Stimulated activated naive CD8-positive, alpha-beta T cell treated with anti-CD3 and anti-CD28 coated beads, Interleukin-15, amount 100 ng/mL, for 72 hours (primary cell): ENCODE measurements at regions not wholly inside any gene's neighbourhood (a gene's known extent, or its start where the extent isn't known, plus 50 kb on each side); places are given as distances from the start of the nearest gene placed in this dataset.
A peak's percentile ranks its signal among the peaks of the same experiment; 100 is the strongest.

ENCODE experiments used
- ATAC-seq: fragments of 150-1000 bp; cut with Tn5 transposase; 2 replicates; pipeline ENCODE4 v1.10.0; 2021; ENCODE audit warnings: mild to moderate bottlenecking, moderate library complexity
- DNase-seq, 2 donors: peaks; one replicate each; pipeline ENCODE4 v3.0.0; 2021 to 2022
- H3K27ac Mint-ChIP-seq, 2 donors: one replicate each; pipeline ENCODE4 v1.8.0; 2022; ENCODE audit warnings: mild to moderate bottlenecking in 2 of 2, mixed read lengths in 2 of 2, moderate library complexity in 2 of 2
- H3K27me3 Mint-ChIP-seq: one replicate; pipeline ENCODE4 v1.8.0; 2022; ENCODE audit warnings: mixed read lengths
- H3K4me1 Mint-ChIP-seq: one replicate; pipeline ENCODE4 v1.8.0; 2022; ENCODE audit warnings: mild to moderate bottlenecking, mixed read lengths
- H3K4me3 Mint-ChIP-seq, 2 donors: one replicate each; pipeline ENCODE4 v1.8.0; 2022; ENCODE audit warnings: mild to moderate bottlenecking in 2 of 2, mixed read lengths in 2 of 2, moderate library complexity in 1 of 2
- H3K9me3 Mint-ChIP-seq, 2 donors: one replicate each; pipeline ENCODE4 v1.8.0; 2022; ENCODE audit warnings: mixed read lengths in 2 of 2

DNA sequence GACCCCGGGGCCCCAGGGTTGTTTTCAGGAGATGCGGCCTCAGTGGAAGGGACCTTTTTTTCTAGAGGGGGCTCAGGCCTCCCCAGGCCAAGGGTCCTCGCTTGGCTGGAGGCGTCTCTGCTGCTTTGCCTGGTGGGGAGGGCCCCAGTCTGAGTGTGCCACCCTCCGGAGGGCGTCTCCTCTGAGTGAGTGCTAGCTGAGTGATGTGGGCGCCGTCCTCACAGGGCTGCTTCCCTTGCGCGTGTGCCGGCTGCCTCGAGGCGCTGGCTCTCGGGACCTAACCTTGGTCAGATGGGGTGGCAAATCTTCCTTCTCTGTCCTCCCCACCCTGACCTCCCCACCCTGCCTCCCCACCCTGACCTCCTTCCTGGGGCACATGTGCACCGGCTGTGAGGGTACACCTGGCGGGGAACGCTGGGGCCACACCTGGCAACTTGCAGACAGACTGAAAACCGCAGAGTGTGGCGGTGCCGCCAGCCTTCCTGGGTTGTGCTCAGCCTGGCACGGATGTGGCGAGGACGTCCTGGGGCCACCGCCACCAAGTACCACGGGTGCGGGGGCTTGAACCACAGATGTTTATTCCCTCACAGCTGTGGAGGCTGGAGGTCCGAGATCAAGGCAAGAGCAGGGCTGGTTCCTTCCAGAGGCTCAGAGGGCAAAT, 93.0 kb upstream of the TTC34 start:
- ATAC-seq: peak; percentile 45
- Mint-ChIP-seq H3K27me3 (no peaks in the 10 kb centered on the region), H3K4me1 (peaks cover 17% of the 10 kb centered on the region), H3K4me3 (no peak overlapping the region), H3K27ac (no peak overlapping the region), H3K9me3 (peaks cover 0 to 7% of the 10 kb centered on the region in 2 donors)
- DNase-seq: no peak

DNA sequence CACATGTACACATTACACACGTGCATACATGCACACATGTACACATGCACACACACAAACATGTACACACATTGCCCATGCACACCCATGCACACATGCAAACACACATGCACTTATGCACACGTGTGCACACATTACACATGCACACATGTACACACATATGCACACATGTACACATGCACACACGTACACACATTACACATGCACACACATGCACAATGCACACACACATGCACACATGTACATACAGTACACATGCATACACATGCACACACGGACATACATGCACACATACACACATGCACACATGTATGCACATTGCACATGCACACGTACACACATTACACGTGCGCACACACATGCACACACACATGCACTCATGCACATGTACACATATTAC, 95.3 kb upstream of the TTC34 start:
- Mint-ChIP-seq H3K4me3 (no peak overlapping the region), H3K27ac (no peak overlapping the region), H3K4me1 (peaks cover 17% of the 10 kb centered on the region), H3K9me3 (peaks cover 0 to 7% of the 10 kb centered on the region in 2 donors), H3K27me3 (no peaks in the 10 kb centered on the region)
- ATAC-seq (no peak), DNase-seq (no peak)

DNA sequence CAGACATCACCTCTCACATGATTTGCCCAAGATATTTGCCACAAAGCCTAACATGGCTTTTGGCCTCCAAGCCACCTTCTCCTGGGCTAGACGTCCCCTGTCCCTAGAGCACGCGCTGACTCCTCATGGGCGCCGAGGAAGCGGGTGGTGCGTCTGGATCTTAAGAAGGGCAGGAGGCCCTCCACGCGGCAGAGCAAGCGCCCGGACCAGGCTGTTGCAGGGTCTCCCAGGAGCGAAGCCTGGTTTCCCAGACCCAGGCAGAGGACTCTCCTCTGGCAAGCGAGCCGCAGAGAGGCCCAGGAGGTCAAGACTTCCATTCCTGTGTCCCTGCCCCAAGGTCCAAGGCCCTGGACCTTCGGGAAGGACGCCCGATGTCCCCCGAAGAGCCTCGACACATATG, 101.7 kb upstream of the TTC34 start:
- Mint-ChIP-seq H3K9me3 (no peaks in the 10 kb centered on the region), H3K4me1 (no peaks in the 10 kb centered on the region), H3K4me3 (no peak overlapping the region), H3K27me3 (no peaks in the 10 kb centered on the region), H3K27ac (peak overlapping the region in 1 of 2 donors; percentile 13)
- ATAC-seq (no peak), DNase-seq (no peak)

- Mint-ChIP-seq H3K9me3 (no peaks in the 10 kb centered on the region), H3K27me3 (no peaks in the 10 kb centered on the region), H3K27ac (no peak overlapping the region), H3K4me1 (no peaks in the 10 kb centered on the region), H3K4me3 (no peak overlapping the region)
- ATAC-seq: no peak
- no peak for DNase-seq
Observed at GRCh38 chr1:2904191-2904590, 102.7 kb upstream of the TTC34 start.

- H3K27me3 Mint-ChIP-seq: no peaks in the 10 kb centered on the region
- H3K4me3 Mint-ChIP-seq: no peak overlapping the region
- no peak for ATAC-seq
- DNase-seq: no peak
- no peaks in the 10 kb centered on the region for H3K4me1 Mint-ChIP-seq
- H3K27ac Mint-ChIP-seq: no peak overlapping the region
- no peaks in the 10 kb centered on the region for H3K9me3 Mint-ChIP-seq
Observed at GRCh38 chr1:2905356-2905755, 103.9 kb upstream of the TTC34 start.

DNA sequence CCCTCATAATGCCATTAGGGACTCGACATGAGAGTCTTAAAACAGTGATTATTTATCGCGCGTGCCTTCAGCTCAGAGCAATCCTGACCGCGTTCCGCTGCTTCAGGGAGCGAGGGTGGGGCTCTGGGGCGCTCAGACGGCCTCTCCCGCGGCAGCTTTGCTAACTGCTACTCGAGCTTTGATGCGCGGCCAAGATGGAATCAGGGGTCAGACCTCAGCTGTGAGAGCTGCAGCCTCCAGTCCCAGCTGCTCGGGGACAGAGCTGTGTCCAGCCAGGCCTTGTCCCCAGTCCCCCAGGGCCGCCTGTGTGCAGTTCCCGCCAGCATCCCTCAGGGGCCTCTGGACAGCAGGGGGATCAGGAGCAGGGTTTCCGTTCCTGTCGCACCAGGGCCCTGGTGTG, 104.6 kb upstream of the TTC34 start:
- no peaks in the 10 kb centered on the region for H3K9me3 Mint-ChIP-seq
- H3K27me3 Mint-ChIP-seq: no peaks in the 10 kb centered on the region
- ATAC-seq (no peak), DNase-seq (no peak)
- H3K4me1 Mint-ChIP-seq: no peaks in the 10 kb centered on the region
- no peak overlapping the region for H3K4me3 Mint-ChIP-seq
- H3K27ac Mint-ChIP-seq: no peak overlapping the region

DNA sequence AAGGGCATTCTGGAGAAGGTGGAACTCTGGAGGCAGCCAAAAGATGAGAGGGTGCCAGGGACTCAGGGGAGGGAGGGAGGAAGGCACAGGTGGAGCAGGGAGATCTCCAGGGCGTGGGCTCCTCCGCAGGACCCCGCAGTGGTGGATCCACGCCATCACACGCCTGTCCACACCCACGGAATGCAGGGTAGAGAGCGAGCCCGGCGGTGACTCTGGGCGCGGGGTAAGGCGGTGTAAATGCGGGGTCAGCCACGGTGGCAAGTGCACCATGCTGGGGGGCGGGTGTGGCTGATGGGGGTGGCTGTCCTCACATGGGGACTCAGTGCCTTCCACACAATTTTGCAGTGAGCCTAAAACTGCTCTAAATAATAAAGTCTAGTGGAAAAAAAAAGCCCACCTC, 105.1 kb upstream of the TTC34 start:
- Mint-ChIP-seq H3K4me1 (no peaks in the 10 kb centered on the region), H3K4me3 (no peak overlapping the region), H3K27me3 (no peaks in the 10 kb centered on the region), H3K9me3 (no peaks in the 10 kb centered on the region), H3K27ac (no peak overlapping the region)
- ATAC-seq (no peak), DNase-seq (no peak)

- Mint-ChIP-seq H3K4me1 (no peaks in the 10 kb centered on the region), H3K9me3 (no peaks in the 10 kb centered on the region), H3K4me3 (no peak overlapping the region), H3K27me3 (no peaks in the 10 kb centered on the region), H3K27ac (no peak overlapping the region)
- no peak for DNase-seq
- ATAC-seq: no peak
Observed at GRCh38 chr1:2907051-2907450, 105.6 kb upstream of the TTC34 start.

DNA sequence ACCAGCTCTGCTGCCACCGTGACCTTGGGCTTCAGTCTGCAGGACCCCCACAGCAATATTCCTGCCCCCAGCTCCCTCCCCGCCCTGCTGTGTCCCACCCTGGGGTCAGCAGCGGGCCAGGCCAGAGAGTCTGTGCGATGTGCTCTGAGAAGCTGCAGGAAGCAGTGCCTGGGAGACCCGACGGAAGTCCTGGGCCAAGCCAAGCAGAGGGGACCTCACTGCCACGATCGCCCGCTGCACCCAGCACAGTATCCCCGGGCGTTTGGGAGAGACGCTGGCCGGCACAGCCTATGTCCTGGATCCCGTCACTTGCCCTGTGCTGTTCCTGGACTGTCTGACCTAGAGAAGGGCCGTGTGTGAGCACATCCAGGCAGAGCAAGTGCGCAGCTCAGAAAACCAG, 106.6 kb upstream of the TTC34 start:
- H3K4me3 Mint-ChIP-seq: no peak overlapping the region
- no peak overlapping the region for H3K27ac Mint-ChIP-seq
- no peaks in the 10 kb centered on the region for H3K9me3 Mint-ChIP-seq
- no peak for ATAC-seq
- no peaks in the 10 kb centered on the region for H3K4me1 Mint-ChIP-seq
- no peak for DNase-seq
- H3K27me3 Mint-ChIP-seq: no peaks in the 10 kb centered on the region

DNA sequence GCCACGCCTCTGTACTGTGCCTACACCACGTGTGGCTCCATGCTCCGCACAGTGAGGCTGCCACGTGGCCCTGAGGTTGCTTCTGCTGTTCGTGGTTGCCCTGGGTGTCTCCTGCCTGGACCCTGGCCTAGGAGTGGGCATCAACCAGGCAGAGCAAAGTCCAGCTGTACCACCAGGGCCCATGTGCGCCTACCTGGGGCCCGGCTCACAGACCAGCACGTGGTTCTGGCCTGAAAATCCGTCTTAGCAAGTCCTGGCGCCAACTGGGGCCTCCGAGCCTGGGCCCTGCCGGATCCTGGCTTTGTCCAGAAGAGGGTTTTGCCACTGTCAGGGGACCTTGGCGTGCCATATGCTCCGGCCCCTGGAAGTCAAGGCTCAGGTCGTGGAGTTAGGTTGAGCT, 107.1 kb upstream of the TTC34 start:
- no peak overlapping the region for H3K4me3 Mint-ChIP-seq
- H3K27ac Mint-ChIP-seq: no peak overlapping the region
- no peaks in the 10 kb centered on the region for H3K9me3 Mint-ChIP-seq
- H3K27me3 Mint-ChIP-seq: no peaks in the 10 kb centered on the region
- DNase-seq (no peak), ATAC-seq (no peak)
- no peaks in the 10 kb centered on the region for H3K4me1 Mint-ChIP-seq

- ATAC-seq (peak; percentile 32), DNase-seq (no peak)
- no peaks in the 10 kb centered on the region for H3K9me3 Mint-ChIP-seq
- no peak overlapping the region for H3K27ac Mint-ChIP-seq
- no peak overlapping the region for H3K4me3 Mint-ChIP-seq
- H3K4me1 Mint-ChIP-seq: no peaks in the 10 kb centered on the region
- H3K27me3 Mint-ChIP-seq: no peaks in the 10 kb centered on the region
Observed at GRCh38 chr1:2909797-2910196, 108.3 kb upstream of the TTC34 start.

- Mint-ChIP-seq H3K4me1 (no peaks in the 10 kb centered on the region), H3K27ac (no peak overlapping the region), H3K9me3 (peaks cover 0 to under 1% of the 10 kb centered on the region in 2 donors), H3K27me3 (no peaks in the 10 kb centered on the region), H3K4me3 (no peak overlapping the region)
- ATAC-seq (no peak), DNase-seq (no peak)
Observed at GRCh38 chr1:2910211-2910610, 108.7 kb upstream of the TTC34 start.

DNA sequence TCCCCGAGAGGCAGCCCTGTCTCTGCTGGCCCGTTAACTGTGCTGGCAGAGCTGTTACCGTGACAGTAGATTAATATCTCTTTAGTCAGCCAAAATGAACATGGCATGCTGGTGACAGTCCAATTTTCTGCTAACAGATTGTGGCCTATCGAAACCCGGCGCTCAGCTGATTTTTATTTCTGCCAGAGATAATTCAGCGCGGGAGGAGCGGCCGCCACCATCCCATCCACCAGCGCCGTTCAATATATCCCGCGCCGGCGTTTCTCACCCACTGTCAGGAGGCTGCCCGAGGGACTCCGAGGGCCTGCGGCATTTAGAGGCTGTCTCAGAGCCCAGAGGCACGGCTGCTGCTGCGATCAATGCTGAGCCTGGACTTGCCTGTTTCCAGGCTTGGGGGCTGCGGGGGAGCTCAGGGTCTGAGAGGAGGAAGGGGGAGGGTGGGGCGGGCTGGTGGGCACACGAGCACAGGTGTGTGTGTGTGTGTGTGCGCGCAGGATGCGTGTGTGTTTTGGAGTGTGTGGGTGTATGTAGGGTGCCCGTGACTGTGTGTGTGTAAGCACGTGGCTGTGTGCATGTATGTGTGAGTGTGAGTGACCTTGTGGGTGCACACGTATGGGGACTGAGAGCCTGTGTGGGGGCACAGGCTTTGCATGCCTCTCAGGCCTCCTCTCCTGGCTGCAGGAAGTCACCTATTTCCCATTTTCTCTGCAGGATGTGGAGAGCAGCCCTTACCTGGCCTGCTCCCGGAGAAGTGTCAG, 109.7 kb upstream of the ACTRT2 start:
- H3K9me3 Mint-ChIP-seq: peaks cover 8 to 12% of the 10 kb centered on the region in 2 donors
- H3K27me3 Mint-ChIP-seq: no peaks in the 10 kb centered on the region
- no peak overlapping the region for H3K4me3 Mint-ChIP-seq
- no peaks in the 10 kb centered on the region for H3K4me1 Mint-ChIP-seq
- no peak for DNase-seq
- no peak for ATAC-seq
- no peak overlapping the region for H3K27ac Mint-ChIP-seq

DNA sequence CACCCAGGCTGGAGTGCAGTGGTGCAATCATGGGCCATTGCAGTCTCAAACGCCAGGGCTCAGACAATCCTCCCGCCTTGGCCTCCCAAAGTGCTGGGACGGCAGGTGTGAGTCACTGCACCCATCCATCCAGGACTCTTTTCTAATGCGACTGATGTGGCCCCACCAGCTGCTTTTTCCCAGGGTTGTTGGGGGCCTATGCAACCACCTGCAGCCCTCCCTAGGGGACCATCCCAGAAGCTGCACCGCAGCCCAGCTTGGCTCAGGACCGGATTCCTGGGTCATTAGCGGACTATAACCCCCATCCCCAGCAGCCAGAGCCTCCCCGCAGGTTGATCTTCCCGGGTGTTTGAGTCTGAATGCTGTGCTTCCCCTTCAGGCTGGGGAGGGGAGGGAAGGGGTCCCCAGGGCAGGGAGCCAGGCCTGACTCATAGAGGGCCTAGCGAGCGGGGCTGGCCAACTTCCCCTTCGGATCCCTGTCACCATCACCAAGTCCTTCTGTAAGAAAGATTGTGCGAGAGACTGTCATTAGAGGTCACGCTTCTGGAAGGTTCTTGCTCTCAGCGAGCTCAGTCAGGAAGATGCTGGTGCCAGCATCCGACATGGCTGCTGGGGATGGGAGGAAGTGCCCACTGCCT, 108.7 kb upstream of the ACTRT2 start:
- H3K4me3 Mint-ChIP-seq: no peak overlapping the region
- H3K27me3 Mint-ChIP-seq: no peaks in the 10 kb centered on the region
- H3K4me1 Mint-ChIP-seq: no peaks in the 10 kb centered on the region
- DNase-seq (no peak), ATAC-seq (no peak)
- no peak overlapping the region for H3K27ac Mint-ChIP-seq
- peaks cover 8 to 12% of the 10 kb centered on the region in 2 donors for H3K9me3 Mint-ChIP-seq

DNA sequence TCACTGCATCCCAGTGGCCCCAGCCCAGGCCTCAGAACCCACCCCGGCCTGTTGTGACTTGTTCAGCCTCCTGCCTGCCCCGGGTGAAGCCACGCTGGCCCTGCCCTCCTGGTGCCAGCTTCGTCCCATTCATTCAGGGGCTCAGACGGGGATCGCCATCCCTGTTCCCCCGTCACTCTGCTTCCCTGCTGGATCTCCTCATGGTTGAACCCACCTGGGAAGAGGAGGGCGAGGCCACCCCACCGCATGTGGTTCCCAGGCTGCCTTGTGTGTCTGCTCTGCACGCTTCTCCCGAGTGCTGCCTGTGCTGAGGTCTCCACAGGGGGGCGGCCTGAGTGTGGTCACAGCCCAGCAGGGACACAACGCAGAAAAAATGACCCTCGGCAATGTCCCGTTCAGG, 108.2 kb upstream of the ACTRT2 start:
- Mint-ChIP-seq H3K27ac (peak overlapping the region in 1 of 2 donors; percentile 94), H3K4me1 (no peaks in the 10 kb centered on the region), H3K27me3 (no peaks in the 10 kb centered on the region), H3K4me3 (no peak overlapping the region), H3K9me3 (peaks cover 8 to 12% of the 10 kb centered on the region in 2 donors)
- DNase-seq (no peak), ATAC-seq (no peak)

DNA sequence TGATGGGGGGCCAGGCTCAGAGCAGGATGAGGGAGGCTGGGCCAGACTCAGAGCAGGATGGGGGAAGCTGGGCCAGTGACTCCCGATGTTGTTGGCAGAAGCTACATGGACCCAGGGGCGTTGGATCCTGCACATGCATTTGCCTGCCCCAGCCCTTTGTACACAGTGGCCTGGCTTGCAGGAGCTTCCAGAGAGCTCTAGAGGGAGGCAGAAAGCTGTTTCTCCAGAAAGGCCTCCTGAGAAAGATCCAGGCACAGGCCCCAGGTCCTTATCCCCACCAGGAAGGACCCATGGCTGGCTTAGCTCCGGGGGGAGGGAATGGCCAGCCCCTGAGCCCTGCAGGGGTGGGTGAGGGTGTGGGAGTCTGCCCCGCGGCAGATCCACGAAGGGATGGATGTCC, 106.6 kb upstream of the ACTRT2 start:
- ATAC-seq (no peak), DNase-seq (no peak)
- Mint-ChIP-seq H3K27ac (peak overlapping the region in 1 of 2 donors; percentile 30), H3K4me3 (no peak overlapping the region), H3K9me3 (peaks cover 8 to 12% of the 10 kb centered on the region in 2 donors), H3K27me3 (no peaks in the 10 kb centered on the region), H3K4me1 (no peaks in the 10 kb centered on the region)
